OCI-LY7 (cell line): ENCODE measurements at regions not wholly inside any gene's neighbourhood (a gene's known extent, or its start where the extent isn't known, plus 50 kb on each side); places are given as distances from the start of the nearest gene placed in this dataset.
"Not testable (repeated sequence)": the region's sequence is repeated elsewhere in the genome, so short reads cannot be mapped to it uniquely, and the experiment has no call there.

Experiments
- BruUV-seq: library from RNA; stranded (reverse); fragments of 400-500 nt; replicated peaks from 2 replicates; lab custom pipeline; 2021; lab: Mats Ljungman, UMichigan
- CTCF ChIA-PET: fragments of 300-600 bp; sonication (Branson Sonifier 250); formaldehyde crosslinking; loops from one replicate; lab custom pipeline; 2022; ENCODE audit warnings: antibody characterized with exemption; ENCODE audit not compliant: unreplicated experiment; lab: Charles Lee
- POLR2A ChIA-PET: fragments of 300-600 bp; sonication (Branson Sonifier 250); formaldehyde crosslinking; loops from one replicate; lab custom pipeline; 2022; ENCODE audit warnings: antibody characterized with exemption; lab: Charles Lee
- DNase-seq: peaks from one replicate; pipeline ENCODE4 v3.0.0-alpha.2; 2015; ENCODE audit warnings: low spot score
- H2AFZ ChIP-seq: fragments of 200-600 bp; sonication (generic), shearing (Covaris generic); 2 replicates; pipeline ENCODE4 v1.6.1; 2014; ENCODE audit warnings: mild to moderate bottlenecking, antibody characterized with exemption, low read length, moderate library complexity
- H3K27ac ChIP-seq: fragments of 200-600 bp; sonication (generic); 2 replicates; pipeline ENCODE4 v1.5.1; 2014; ENCODE audit warnings: mixed run types, low read depth, mild to moderate bottlenecking, moderate library complexity, low read length, inconsistent platforms; ENCODE audit not compliant: poor library complexity, severe bottlenecking
- H3K36me3 ChIP-seq: fragments of 200-600 bp; sonication (generic); 2 replicates; pipeline ENCODE4 v1.6.1; 2014; ENCODE audit warnings: mild to moderate bottlenecking, antibody characterized with exemption, low read length, moderate library complexity, mixed read lengths; ENCODE audit not compliant: insufficient read depth
- H3K4me1 ChIP-seq: fragments of 200-600 bp; sonication (generic); 2 replicates; pipeline ENCODE4 v1.5.1; 2014; ENCODE audit warnings: mild to moderate bottlenecking, low read length; ENCODE audit not compliant: insufficient read depth, poor library complexity, severe bottlenecking
- H3K4me2 ChIP-seq: fragments of 200-600 bp; sonication (generic); 2 replicates; pipeline ENCODE4 v1.6.1; 2014; ENCODE audit warnings: mild to moderate bottlenecking, low read length
- H3K4me3 ChIP-seq: fragments of 200-600 bp; sonication (generic); 2 replicates; pipeline ENCODE4 v1.5.1; 2014; ENCODE audit warnings: mild to moderate bottlenecking, low read depth, low read length; ENCODE audit not compliant: poor library complexity, severe bottlenecking
- H3K79me2 ChIP-seq: fragments of 200-600 bp; sonication (generic); 2 replicates; pipeline ENCODE4 v1.6.1; 2016; ENCODE audit warnings: low read depth, mild to moderate bottlenecking, low read length, moderate library complexity, mixed read lengths; ENCODE audit not compliant: insufficient read depth
- H3K9me2 ChIP-seq: fragments of 200-600 bp; sonication (generic); 2 replicates; pipeline ENCODE4 v1.6.1; 2016; ENCODE audit warnings: mild to moderate bottlenecking, low read length, mixed read lengths; ENCODE audit not compliant: insufficient read depth
- H3K9me3 ChIP-seq: fragments of 200-600 bp; sonication (generic); 2 replicates; pipeline ENCODE4 v1.6.1; 2014; ENCODE audit warnings: mild to moderate bottlenecking, mixed run types, low read length, mixed read lengths
- H4K20me1 ChIP-seq: fragments of 200-600 bp; sonication (generic); 2 replicates; pipeline ENCODE4 v1.6.1; 2014; ENCODE audit warnings: mild to moderate bottlenecking, antibody characterized with exemption, low read length, moderate library complexity, mixed read lengths; ENCODE audit not compliant: insufficient read depth
- intact Hi-C: fragments of 100-400 bp; cut with micrococcal nuclease; formaldehyde crosslinking; loops from one replicate; pipeline ENCODE4 v1.10.0; 2022; ENCODE audit not compliant: unreplicated experiment

DNA sequence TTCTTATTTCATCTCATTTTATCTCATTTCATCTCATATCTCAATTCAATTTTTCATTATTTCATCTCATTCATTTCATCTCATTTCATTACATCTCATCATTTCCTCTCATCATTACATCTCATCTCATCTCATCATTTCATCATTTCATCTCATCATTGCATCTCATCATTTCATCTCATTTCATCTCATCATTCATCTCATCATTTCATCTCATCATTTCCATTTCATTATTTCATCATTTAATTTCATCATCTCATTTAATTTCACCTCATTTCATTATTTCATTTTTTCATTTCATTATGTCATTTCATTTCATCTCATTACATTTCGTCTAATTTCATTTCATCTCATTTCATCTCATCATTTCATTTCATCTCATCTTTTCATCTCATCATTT, 2867.8 kb downstream of the RPIA start:
- H3K36me3 ChIP-seq, BruUV-seq, H3K9me3 ChIP-seq, H3K79me2 ChIP-seq, H3K27ac ChIP-seq, CTCF ChIA-PET, H3K4me3 ChIP-seq, H3K9me2 ChIP-seq, POLR2A ChIA-PET, H3K4me2 ChIP-seq, DNase-seq, H3K4me1 ChIP-seq, H2AFZ ChIP-seq, intact Hi-C loops, H4K20me1 ChIP-seq: not testable (repeated sequence)

GRCh38 chr2:91559886-91560614, 2868.6 kb downstream of the RPIA start:
- H3K9me2 ChIP-seq, H3K27ac ChIP-seq, H2AFZ ChIP-seq, BruUV-seq, H3K4me1 ChIP-seq, DNase-seq, H3K4me2 ChIP-seq, H3K4me3 ChIP-seq, H3K9me3 ChIP-seq, H3K36me3 ChIP-seq, POLR2A ChIA-PET, H4K20me1 ChIP-seq, intact Hi-C loops, CTCF ChIA-PET, H3K79me2 ChIP-seq: not testable (repeated sequence)

DNA sequence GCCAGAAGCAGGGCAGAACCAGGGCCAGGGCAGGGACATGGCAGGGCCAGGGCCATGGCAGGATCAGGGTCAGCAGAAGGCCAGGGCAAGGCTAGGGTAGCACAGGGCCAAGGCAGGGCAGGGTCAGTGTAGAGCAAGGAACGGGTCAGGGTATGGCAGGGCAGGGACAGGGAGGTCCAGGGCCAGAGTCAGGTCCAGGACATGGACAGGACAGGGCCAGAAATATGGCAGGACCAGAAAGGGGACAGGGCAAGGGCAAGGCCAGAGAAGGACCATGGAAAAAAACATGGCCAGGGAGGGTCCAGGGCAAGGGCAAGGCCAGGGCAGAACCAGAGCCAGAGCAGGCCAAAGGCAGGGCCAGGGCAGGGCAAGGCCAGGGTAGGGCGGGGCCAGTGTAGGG, 2870.7 kb downstream of the RPIA start:
- H3K27ac ChIP-seq, CTCF ChIA-PET, H4K20me1 ChIP-seq, H3K4me3 ChIP-seq, H3K79me2 ChIP-seq, DNase-seq, BruUV-seq, POLR2A ChIA-PET, H3K4me1 ChIP-seq, H3K9me2 ChIP-seq, H3K4me2 ChIP-seq, H3K36me3 ChIP-seq, intact Hi-C loops, H3K9me3 ChIP-seq, H2AFZ ChIP-seq: not testable (repeated sequence)

DNA sequence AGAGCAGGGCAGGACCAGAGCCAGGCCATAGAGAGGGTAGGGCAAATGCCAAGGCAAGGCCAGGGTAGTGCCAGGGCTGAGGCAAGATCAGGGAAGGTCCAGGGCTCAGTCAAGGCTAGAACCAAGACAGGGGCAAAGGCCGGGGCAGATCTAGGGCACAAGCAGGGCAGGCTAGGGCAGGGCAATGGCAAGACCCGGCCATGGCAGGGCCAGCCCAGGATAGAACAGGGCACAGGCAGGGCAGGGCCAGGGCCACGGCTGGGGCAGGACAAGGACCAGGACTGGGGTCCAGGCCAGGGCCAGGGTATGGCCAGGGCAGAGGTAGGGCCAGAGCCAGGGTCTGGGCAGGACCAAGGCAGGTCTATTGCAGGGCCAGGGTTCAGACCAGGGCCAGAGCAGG, 2873.2 kb downstream of the RPIA start:
- H3K4me2 ChIP-seq, POLR2A ChIA-PET, H3K79me2 ChIP-seq, BruUV-seq, H3K4me1 ChIP-seq, H3K4me3 ChIP-seq, H3K36me3 ChIP-seq, H4K20me1 ChIP-seq, CTCF ChIA-PET, DNase-seq, H3K9me3 ChIP-seq, H3K27ac ChIP-seq, H3K9me2 ChIP-seq, H2AFZ ChIP-seq, intact Hi-C loops: not testable (repeated sequence)

- H3K79me2 ChIP-seq, H3K27ac ChIP-seq, H3K36me3 ChIP-seq, H4K20me1 ChIP-seq, CTCF ChIA-PET, POLR2A ChIA-PET, H3K9me2 ChIP-seq, H3K9me3 ChIP-seq, H2AFZ ChIP-seq, intact Hi-C loops, DNase-seq, H3K4me2 ChIP-seq, H3K4me3 ChIP-seq, H3K4me1 ChIP-seq, BruUV-seq: not testable (repeated sequence)
Measured at GRCh38 chr2:91565689-91566430, 2874.4 kb downstream of the RPIA start.

DNA sequence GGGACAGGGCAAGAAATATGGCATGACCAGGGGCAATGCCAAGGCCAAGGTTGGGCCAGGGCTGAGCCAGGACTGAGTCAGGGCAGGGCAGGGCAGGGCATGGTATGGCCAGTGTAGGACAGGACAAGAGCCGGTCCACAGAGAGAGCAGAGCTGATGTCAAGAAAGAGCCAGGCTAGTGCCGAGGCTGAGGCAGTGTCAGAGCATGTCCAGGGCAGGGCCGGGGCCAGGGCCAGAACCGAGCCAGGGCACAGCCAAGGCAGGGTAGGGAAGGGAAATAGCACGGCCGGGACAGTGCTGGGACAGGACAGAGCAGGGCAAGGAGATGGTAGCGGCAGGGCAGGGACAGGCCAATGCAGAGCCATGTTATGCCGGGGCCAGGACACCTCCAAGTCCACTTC, 2875.1 kb downstream of the RPIA start:
- H4K20me1 ChIP-seq, H3K36me3 ChIP-seq, H3K4me2 ChIP-seq, H3K4me3 ChIP-seq, H3K27ac ChIP-seq, H2AFZ ChIP-seq, BruUV-seq, CTCF ChIA-PET, DNase-seq, H3K4me1 ChIP-seq, H3K79me2 ChIP-seq, H3K9me2 ChIP-seq, H3K9me3 ChIP-seq, POLR2A ChIA-PET, intact Hi-C loops: not testable (repeated sequence)
